SJCRH30 (cell line): ENCODE measurements at regions not wholly inside any gene's neighbourhood (a gene's known extent, or its start where the extent isn't known, plus 50 kb on each side); places are given as distances from the start of the nearest gene placed in this dataset.

ENCODE experiments used
- DNase-seq, 2 experiments: peaks; one replicate each; pipeline ENCODE4 v3.0.0-alpha.2; 2015 to 2020
- H3K27ac ChIP-seq: fragments of 250-450 bp; sonication (Bioruptor Pico); 2 replicates; pipeline ENCODE4 v1.5.1; 2020; ENCODE audit warnings: mild to moderate bottlenecking, moderate library complexity
- H3K27me3 ChIP-seq: fragments of 250-450 bp; sonication (Bioruptor Pico); 2 replicates; pipeline ENCODE4 v1.5.1; 2020; ENCODE audit warnings: mild to moderate bottlenecking, moderate library complexity
- H3K36me3 ChIP-seq: fragments of 250-450 bp; sonication (Bioruptor Pico); 2 replicates; pipeline ENCODE4 v1.5.1; 2020; ENCODE audit warnings: mild to moderate bottlenecking, moderate library complexity
- H3K4me1 ChIP-seq: fragments of 250-450 bp; sonication (Bioruptor Pico); 2 replicates; pipeline ENCODE4 v1.5.1; 2020; ENCODE audit warnings: mild to moderate bottlenecking, moderate library complexity
- H3K4me3 ChIP-seq: fragments of 250-450 bp; sonication (Bioruptor Pico); 2 replicates; pipeline ENCODE4 v1.5.1; 2020; ENCODE audit warnings: mild to moderate bottlenecking, moderate library complexity
- H3K9me3 ChIP-seq: fragments of 250-450 bp; sonication (Bioruptor Pico); replicated peaks from 2 replicates; pipeline ENCODE4 v1.5.1; 2020; ENCODE audit warnings: mild to moderate bottlenecking, moderate library complexity

DNA sequence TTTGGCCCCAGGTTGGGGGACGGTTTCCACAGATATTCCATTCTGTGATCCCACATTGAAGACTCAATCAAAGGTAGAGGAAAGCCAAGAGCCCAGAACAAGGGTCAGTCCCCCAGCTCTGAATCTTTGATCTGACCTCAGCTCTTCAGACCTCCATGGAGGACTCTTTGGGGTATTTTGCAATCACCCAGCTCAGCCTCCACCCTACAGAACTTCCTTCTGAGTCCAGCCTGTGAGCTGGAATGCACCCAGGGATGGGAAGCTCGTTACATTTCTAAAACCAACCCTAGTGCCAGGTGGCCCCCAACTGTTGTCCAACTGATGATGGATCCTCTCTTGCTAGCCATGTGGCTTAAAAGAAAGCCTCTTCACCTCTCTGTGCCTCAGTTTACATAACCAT, 335.3 kb downstream of the MN1 start:
- no peak for DNase-seq
- H3K27ac ChIP-seq = no peak overlapping the region
- H3K9me3 ChIP-seq = no peaks in the 10 kb centered on the region
- H3K4me3 ChIP-seq = no peak overlapping the region
- no peaks in the 10 kb centered on the region for H3K36me3 ChIP-seq
- peaks cover 25% of the 10 kb centered on the region for H3K4me1 ChIP-seq
- no peaks in the 10 kb centered on the region for H3K27me3 ChIP-seq

DNA sequence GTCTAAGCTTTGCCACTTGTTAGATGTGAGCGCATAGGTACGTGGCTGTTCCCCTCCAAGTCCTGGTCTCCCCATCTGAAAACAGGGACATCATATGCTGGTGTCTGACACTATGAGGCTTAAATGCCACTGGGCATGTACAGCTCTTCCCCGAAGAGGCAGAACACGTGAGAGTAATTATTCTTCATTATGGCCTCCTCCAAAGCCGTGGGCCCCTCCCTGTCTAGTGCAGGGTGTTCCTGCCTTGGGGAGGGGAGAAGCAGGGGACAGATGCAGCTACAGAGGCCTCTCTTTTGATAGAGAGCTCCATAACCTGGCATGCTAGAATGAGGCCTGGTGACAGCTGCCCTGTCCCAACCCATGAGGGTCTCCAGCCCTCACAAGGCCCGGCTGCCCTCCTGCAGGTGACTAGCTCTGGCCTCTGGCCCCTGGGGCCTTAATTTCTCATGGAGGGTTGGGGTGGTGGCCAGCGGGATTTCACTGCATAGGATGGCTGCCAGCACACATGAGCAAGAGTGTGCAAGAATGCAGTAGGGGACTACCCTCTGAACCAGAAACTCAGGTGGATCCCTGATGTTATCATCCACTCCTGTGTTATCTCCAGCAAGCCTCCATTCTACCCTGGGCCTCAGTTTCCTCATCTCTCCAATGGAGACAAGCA, 334.6 kb downstream of the MN1 start:
- Histone ChIP-seq H3K4me3 (no peak overlapping the region), H3K27me3 (no peaks in the 10 kb centered on the region), H3K4me1 (peaks cover 24% of the 10 kb centered on the region), H3K27ac (no peak overlapping the region), H3K9me3 (no peaks in the 10 kb centered on the region), H3K36me3 (no peaks in the 10 kb centered on the region)
- no peak for DNase-seq

DNA sequence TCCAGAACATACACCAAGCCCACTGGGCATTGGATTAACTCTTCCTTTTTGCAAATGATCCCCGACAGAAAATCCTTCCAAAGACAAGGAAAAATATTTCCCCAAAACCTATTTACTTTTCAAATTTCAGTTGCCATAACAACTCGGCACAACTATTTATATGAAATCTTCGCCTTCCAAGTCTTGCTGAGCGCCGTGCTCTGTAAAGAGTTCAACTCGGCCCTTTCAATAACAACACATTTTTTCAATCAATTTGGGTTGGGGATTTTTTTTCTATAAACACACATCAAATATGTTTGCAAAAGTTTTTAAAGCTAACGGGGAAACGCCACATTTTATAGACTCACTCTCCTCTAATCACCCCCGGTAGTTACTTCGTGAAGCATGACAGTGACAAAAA, 333.8 kb downstream of the MN1 start:
- H3K9me3 ChIP-seq = no peaks in the 10 kb centered on the region
- H3K4me1 ChIP-seq = peaks cover 25% of the 10 kb centered on the region
- no peak overlapping the region for H3K27ac ChIP-seq
- no peaks in the 10 kb centered on the region for H3K27me3 ChIP-seq
- H3K36me3 ChIP-seq = no peaks in the 10 kb centered on the region
- no peak for DNase-seq
- no peak overlapping the region for H3K4me3 ChIP-seq

DNA sequence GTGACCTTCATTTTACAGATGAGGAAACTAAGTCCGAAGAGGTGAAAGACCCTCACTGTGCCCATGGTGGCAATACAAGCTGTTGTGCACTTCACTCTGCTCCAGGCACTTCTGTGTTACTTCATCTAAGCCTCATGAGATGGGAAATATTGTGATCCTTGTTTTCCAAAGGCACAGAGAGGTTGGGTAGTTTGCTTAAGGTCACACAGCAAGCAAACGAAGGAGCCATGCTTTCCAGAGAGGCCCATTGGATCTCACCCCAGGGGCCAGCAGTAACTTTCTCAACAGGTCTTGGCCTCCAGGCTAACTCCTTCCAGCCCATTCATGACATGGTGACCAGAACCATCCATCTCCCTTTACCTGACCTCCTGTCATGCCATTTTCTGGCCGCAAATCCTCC, 332.8 kb downstream of the MN1 start:
- Histone ChIP-seq H3K4me3 (no peak overlapping the region), H3K9me3 (no peaks in the 10 kb centered on the region), H3K4me1 (peaks cover 35% of the 10 kb centered on the region), H3K36me3 (no peaks in the 10 kb centered on the region), H3K27ac (no peak overlapping the region), H3K27me3 (no peaks in the 10 kb centered on the region)
- DNase-seq = no peak

DNA sequence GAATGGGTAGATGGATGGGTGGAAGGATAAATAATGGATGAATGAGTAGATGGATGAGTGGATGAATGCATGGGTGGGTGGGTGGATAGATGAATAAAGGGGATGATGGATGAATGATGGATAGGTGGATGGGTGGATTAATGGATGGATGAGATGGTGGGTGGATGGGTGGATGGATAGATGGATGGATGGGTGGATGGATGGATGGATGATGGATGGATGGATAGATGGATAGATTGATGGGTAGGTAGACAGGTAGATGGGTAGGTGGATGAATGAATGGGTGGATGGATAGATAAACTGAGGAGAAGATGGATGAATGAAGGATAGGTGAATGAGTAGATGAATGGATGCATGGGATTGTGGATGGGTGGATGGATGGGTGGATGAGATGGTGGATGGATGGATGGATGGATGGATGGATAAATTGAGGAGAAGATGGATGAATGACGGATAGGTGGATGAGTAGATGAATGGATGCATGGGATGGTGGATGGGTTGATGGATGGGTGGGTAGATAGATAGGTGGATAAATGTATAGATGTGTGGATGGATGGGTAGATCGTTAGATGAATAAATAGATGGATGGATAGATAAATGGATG, 331.3 kb downstream of the MN1 start:
- Histone ChIP-seq H3K4me1 (peaks cover 50% of the 10 kb centered on the region), H3K27me3 (no peaks in the 10 kb centered on the region), H3K36me3 (no peaks in the 10 kb centered on the region), H3K27ac (no peak overlapping the region), H3K9me3 (no peaks in the 10 kb centered on the region), H3K4me3 (no peak overlapping the region)
- DNase-seq = no peak

DNA sequence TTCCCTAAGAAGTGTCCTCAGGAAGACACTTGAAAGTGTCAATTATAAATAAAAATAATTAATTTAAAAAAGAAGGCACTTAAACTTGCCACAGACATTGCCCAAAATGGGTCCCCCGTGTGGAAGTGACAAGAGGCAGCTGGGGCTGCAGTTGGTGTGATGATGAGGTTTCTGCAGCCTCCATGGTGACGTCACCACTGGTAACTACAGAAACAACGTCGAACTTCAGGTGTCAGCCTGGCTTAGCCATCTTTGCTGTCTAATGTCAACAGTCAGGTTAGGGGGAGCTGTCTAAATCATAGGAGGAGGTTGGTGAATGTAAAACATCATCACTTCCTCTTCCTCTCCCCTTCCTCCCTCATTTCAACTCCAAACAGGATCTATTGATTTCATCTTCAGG, 328.6 kb downstream of the MN1 start:
- Histone ChIP-seq H3K27ac (peak overlapping the region; percentile 74), H3K27me3 (no peaks in the 10 kb centered on the region), H3K9me3 (no peaks in the 10 kb centered on the region), H3K4me1 (peaks cover 65% of the 10 kb centered on the region), H3K4me3 (no peak overlapping the region), H3K36me3 (no peaks in the 10 kb centered on the region)
- DNase-seq = peak; percentile 46 to 69

DNA sequence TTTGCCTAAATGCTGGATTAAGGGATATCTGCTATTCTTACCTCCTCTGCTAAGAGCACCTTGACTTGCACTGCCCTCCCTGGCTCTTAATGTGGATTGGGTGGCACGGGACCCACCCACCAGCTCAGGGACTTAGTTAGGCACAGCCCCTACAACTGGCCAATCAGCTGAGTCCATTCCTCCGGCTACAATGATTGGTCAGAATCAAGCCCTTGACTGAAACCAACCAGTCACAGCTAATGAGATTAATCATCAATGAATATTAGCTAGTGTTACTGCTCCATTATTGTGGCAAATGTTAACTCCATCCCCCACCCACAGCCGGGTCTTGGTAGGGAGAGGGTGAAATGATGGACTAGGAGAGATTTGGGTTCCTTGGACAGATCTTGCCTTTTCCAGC, 328.0 kb downstream of the MN1 start:
- Histone ChIP-seq H3K4me3 (peak overlapping the region; percentile 46), H3K36me3 (no peaks in the 10 kb centered on the region), H3K27ac (peak overlapping the region; percentile 74), H3K27me3 (no peaks in the 10 kb centered on the region), H3K9me3 (no peaks in the 10 kb centered on the region), H3K4me1 (peaks cover 65% of the 10 kb centered on the region)
- DNase-seq = peak; percentile 66 to 82

DNA sequence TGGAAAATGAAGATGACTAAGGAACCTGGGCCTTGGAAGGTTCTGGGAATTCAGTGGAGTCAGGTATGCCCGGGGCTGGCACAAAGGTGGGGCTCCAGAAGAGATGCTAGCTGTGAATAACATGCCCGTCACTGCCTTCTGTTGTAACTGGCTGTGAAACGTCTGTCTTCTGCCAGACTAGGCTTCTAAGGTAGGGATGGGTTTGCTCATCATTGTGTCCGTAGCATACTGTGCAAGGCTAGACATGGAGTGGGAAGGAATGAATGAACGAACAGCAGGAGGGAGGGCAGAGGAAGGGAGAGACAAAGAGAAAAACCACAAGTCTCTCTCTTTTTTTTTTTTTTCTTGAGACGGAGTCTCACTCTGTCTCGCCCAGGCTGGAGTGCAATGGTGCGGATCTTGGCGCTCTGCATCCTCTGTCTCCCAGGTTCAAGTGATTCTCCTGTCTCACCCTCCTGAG, 327.4 kb downstream of the MN1 start:
- Histone ChIP-seq H3K4me1 (peaks cover 66% of the 10 kb centered on the region), H3K27ac (peak overlapping the region; percentile 74), H3K9me3 (no peaks in the 10 kb centered on the region), H3K36me3 (no peaks in the 10 kb centered on the region), H3K4me3 (peak overlapping the region; percentile 46), H3K27me3 (no peaks in the 10 kb centered on the region)
- no peak for DNase-seq

DNA sequence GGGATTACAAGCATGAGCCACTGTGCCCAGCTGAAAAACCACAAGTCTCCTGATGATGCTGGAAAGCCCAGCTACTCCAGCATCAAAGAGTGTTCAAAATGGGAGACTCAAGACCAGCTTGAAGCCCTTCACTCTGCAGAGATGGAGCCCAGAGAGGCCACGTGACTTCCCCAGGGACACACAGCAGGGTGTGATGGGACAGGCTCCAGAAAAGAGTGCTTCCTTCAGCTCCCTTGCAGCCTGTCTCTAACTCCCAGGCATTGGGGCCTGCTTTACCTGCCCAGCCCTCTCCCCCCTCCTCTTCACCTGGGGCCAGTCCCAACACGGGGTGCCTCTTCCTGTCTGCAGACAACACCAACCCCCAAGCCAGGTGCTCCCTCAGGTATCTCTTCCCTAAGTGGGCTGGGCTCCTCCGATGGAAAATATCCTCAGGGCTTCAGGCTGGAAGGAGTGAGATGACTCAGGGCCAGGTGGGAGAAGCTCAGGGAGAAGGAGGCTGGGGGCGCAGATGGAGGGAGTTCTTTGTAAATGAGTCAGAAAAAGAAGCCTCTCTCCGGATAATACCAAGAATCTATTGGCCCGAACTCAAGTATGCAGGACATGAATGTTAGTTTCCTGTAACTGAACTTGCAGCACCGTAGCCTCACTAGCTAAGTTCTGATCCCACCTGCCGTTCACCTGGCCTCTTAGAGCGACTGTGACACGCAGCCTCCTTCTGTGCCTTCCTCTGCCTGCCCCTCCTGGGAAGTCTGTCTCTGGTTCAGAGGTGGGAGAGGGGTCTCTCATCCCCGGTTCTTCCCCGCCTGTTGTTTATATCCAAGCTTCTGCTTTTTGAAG, 326.6 kb downstream of the MN1 start:
- peak overlapping the region; percentile 46 for H3K4me3 ChIP-seq
- H3K9me3 ChIP-seq = no peaks in the 10 kb centered on the region
- H3K4me1 ChIP-seq = peaks cover 74% of the 10 kb centered on the region
- H3K36me3 ChIP-seq = no peaks in the 10 kb centered on the region
- H3K27me3 ChIP-seq = no peaks in the 10 kb centered on the region
- peak; percentile 68 to 77 for DNase-seq
- H3K27ac ChIP-seq = peak overlapping the region; percentile 74

DNA sequence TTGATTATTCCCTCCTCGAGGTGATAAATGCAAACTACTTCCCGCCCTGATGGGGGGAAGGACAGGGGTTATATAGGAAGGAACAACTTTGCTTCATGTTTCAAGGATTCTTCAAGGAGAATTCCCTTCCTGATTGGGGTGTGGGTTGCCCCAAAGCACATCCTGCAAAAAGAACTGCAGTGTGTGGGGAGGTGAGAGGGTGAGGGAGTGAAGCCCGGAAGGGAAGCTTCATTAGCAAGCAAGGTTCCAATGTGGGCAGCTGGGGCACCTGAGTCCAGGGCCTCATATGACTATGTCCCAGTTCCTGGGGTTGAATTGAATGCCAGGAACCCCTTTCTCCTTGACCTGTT, 326.0 kb downstream of the MN1 start:
- Histone ChIP-seq H3K27me3 (no peaks in the 10 kb centered on the region), H3K9me3 (no peaks in the 10 kb centered on the region), H3K27ac (peak overlapping the region; percentile 74), H3K4me1 (peaks cover 78% of the 10 kb centered on the region), H3K36me3 (no peaks in the 10 kb centered on the region), H3K4me3 (peak overlapping the region; percentile 46)
- no peak for DNase-seq

DNA sequence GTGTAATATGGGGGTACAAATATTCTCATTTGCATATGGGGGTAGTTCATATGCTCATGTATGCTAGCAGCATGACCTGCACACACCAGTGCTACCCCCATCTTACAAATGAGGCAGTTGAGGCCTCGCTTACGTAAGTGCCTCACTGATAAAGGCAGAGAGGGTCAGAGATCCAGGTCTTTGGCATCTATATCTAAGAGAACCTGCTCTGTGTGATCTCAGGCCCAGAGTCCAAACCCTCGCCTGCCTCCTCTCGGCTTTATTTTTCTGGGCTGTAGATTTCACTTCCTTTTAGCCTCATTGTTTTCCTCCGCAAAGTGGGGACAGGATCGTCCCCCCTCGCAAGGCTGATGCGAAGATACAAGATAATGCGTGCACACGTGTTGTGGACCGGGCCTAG, 325.2 kb downstream of the MN1 start:
- no peaks in the 10 kb centered on the region for H3K9me3 ChIP-seq
- H3K4me3 ChIP-seq = no peak overlapping the region
- peaks cover 77% of the 10 kb centered on the region for H3K4me1 ChIP-seq
- H3K27me3 ChIP-seq = no peaks in the 10 kb centered on the region
- peak overlapping the region; percentile 74 for H3K27ac ChIP-seq
- no peak for DNase-seq
- H3K36me3 ChIP-seq = no peaks in the 10 kb centered on the region

DNA sequence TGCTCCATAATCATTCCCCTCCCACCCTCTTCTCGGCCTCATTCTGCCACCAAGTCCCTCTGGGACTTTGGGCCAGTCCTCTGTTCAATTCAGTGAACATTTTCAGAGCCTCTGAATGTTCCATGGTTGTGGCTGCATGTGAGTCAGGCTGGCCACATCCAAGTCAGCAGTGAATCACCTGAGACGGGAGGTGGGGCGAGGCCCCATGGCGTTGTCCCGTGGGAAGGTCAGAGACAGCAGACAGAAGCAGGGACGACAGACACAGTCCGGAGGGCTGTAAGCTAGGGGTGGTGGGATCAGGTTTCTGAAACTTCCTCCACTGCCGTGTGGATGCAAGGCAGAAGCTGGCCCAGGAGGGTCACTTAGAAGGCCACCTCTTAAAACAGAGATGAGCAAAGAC, 324.8 kb downstream of the MN1 start:
- Histone ChIP-seq H3K4me3 (no peak overlapping the region), H3K36me3 (no peaks in the 10 kb centered on the region), H3K27ac (peak overlapping the region; percentile 74), H3K27me3 (no peaks in the 10 kb centered on the region), H3K4me1 (peaks cover 78% of the 10 kb centered on the region), H3K9me3 (no peaks in the 10 kb centered on the region)
- DNase-seq = peak in 1 of 2 experiments; percentile 53

DNA sequence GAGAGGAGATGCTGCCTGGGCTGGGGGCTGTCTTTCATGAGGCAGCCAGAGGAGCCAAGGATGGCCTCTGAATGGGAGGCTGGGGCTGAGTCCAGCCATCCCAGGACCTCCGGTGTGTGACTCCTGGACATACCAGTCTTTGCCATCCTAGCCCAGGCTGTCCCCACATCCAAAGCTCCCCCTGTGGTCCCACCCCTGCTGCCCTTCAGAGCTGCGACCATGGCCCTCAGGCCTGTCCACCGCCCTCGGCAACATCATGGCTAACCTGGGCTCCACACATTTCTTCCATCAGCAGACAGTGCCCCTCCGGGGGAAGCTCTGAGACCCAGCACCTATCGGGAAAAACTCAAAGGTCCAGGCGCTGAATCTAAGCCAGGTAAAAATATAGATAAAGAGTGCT, 324.4 kb downstream of the MN1 start:
- Histone ChIP-seq H3K27me3 (no peaks in the 10 kb centered on the region), H3K9me3 (no peaks in the 10 kb centered on the region), H3K27ac (peak overlapping the region; percentile 74), H3K4me1 (peaks cover 79% of the 10 kb centered on the region), H3K4me3 (no peak overlapping the region), H3K36me3 (no peaks in the 10 kb centered on the region)
- DNase-seq = no peak

DNA sequence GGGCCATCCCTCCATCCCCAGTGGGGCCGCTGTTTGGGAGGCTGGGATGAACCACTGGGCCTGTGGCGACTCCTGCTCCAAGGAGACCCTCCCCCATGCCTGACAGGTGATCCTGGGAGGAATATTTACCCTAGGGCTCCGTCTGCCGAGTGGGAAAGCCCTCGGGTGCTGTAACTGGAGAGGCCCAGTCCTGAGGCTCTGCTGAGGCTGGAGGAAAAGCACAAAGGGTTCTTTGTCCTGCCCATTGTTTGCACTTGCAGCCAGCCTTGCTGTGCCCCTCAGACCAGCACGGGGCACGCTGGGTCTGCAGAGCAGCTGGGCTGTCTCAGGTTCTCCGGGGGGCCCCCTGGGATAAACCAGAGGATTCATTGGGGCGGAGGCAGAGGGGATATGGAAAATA, 321.1 kb downstream of the MN1 start:
- H3K27me3 ChIP-seq = no peaks in the 10 kb centered on the region
- peak; percentile 97 to 99 for DNase-seq
- H3K4me1 ChIP-seq = peaks cover 54% of the 10 kb centered on the region
- no peaks in the 10 kb centered on the region for H3K36me3 ChIP-seq
- no peak overlapping the region for H3K4me3 ChIP-seq
- H3K9me3 ChIP-seq = no peaks in the 10 kb centered on the region
- peak overlapping the region; percentile 87 for H3K27ac ChIP-seq

DNA sequence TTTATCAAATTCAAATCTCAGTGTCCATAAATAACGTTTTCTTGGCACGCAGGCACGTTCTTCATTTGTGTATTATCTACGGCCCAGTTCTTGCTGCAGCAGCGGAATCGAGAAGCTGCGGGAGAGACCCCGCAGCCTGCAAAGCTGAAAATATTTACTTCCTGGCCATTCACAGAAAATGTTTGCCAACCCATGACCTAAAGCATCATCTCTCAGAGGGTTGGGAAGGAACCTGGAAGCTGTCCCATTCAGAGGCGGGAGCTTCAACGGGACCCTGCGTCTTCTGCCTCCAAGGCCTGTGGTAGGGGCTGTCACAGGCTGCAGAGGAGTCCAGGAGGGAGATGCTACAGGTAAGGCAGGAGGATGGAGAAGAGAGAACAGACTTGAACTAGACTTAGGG, 319.2 kb downstream of the MN1 start:
- Histone ChIP-seq H3K27ac (0 out of 2 replicates have a peak overlapping the region, but pooled peaks have one; percentile 9), H3K27me3 (no peaks in the 10 kb centered on the region), H3K4me3 (no peak overlapping the region), H3K36me3 (no peaks in the 10 kb centered on the region; the same call in 1 of the 2 replicates), H3K4me1 (peaks cover 41% of the 10 kb centered on the region), H3K9me3 (peaks cover 7% of the 10 kb centered on the region; the same call in 1 of the 2 replicates)
- no peak for DNase-seq
